DMS53 treated with DMSO at 0.1 percent for 48 hours (cell line): ENCODE measurements at regions not wholly inside any gene's neighbourhood (a gene's known extent, or its start where the extent isn't known, plus 50 kb on each side); places are given as distances from the start of the nearest gene placed in this dataset.

Source experiments
- DNase-seq: peaks from one replicate; lab custom pipeline; 2025; ENCODE audit not compliant: unreplicated experiment; lab: John Stamatoyannopoulos, UW

- no peak for DNase-seq
These were observed 439.2 kb downstream of the SETBP1 start for GRCh38 chr18:45119876-45120275.

GRCh38 chr18:45121146-45121545 is 440.5 kb downstream of the SETBP1 start:
- no peak for DNase-seq

GRCh38 chr18:45122506-45122905 is 441.8 kb downstream of the SETBP1 start:
- DNase-seq, result no peak

GRCh38 chr18:45127405-45127804 is 446.7 kb downstream of the SETBP1 start:
- no peak for DNase-seq

GRCh38 chr18:45133276-45133675 is 452.6 kb downstream of the SETBP1 start:
- no peak for DNase-seq

- DNase-seq, result no peak
These were observed 455.8 kb downstream of the SETBP1 start for GRCh38 chr18:45136381-45137086.

- no peak for DNase-seq
These were observed 456.4 kb downstream of the SETBP1 start for GRCh38 chr18:45137087-45137419.

- DNase-seq, result no peak
These were observed 458.8 kb downstream of the SETBP1 start for GRCh38 chr18:45139478-45139877.

- no peak for DNase-seq
These were observed 462.2 kb downstream of the SETBP1 start for GRCh38 chr18:45142868-45143267.

- no peak for DNase-seq
These were observed 465.6 kb upstream of the SLC14A2 start for GRCh38 chr18:45149712-45150111.

- DNase-seq, result no peak
These were observed 463.6 kb upstream of the SLC14A2 start for GRCh38 chr18:45151645-45152044.

- DNase-seq, result no peak
These were observed 459.8 kb upstream of the SLC14A2 start for GRCh38 chr18:45155526-45155925.

GRCh38 chr18:45156946-45157345 is 458.3 kb upstream of the SLC14A2 start:
- no peak for DNase-seq

- DNase-seq, result no peak
These were observed 457.7 kb upstream of the SLC14A2 start for GRCh38 chr18:45157576-45157975.

- DNase-seq, result no peak
These were observed 453.4 kb upstream of the SLC14A2 start for GRCh38 chr18:45161850-45162249.

- no peak for DNase-seq
These were observed 451.4 kb upstream of the SLC14A2 start for GRCh38 chr18:45163871-45164270.

GRCh38 chr18:45164551-45164950 is 450.7 kb upstream of the SLC14A2 start:
- DNase-seq, result no peak

- no peak for DNase-seq
These were observed 450.0 kb upstream of the SLC14A2 start for GRCh38 chr18:45165176-45165713.

- DNase-seq, result no peak
These were observed 449.4 kb upstream of the SLC14A2 start for GRCh38 chr18:45165871-45166270.

- no peak for DNase-seq
These were observed 448.9 kb upstream of the SLC14A2 start for GRCh38 chr18:45166341-45166835.

GRCh38 chr18:45166836-45167551 is 448.3 kb upstream of the SLC14A2 start:
- DNase-seq, result no peak

GRCh38 chr18:45167631-45168280 is 447.5 kb upstream of the SLC14A2 start:
- DNase-seq, result no peak
